ENCODE measurements at regions not wholly inside any gene's neighbourhood (a gene's known extent, or its start where the extent isn't known, plus 50 kb on each side); places are given as distances from the start of the nearest gene placed in this dataset.

- no peaks in the 10 kb centered on the region for H3K4me1 ChIP-seq (ENCODE audit: control insufficient read depth in 3 of 3, insufficient read depth in 3 of 3, low read length in 3 of 3)
- H3K4me3 ChIP-seq (ENCODE audit: low read length in 3 of 3) = no peak overlapping the region
- no peaks in the 10 kb centered on the region for H3K9me3 ChIP-seq (ENCODE audit: control insufficient read depth in 3 of 3, low read length in 3 of 3)
- no peak overlapping the region for H3K9ac ChIP-seq (ENCODE audit: low read depth in 1 of 3, low read length in 3 of 3)
- H3K36me3 ChIP-seq (ENCODE audit: control insufficient read depth in 3 of 3, insufficient read depth in 3 of 3, low read length in 3 of 3) = no peaks in the 10 kb centered on the region
- no peaks in the 10 kb centered on the region for H3K27me3 ChIP-seq (ENCODE audit: control insufficient read depth in 3 of 3, insufficient read depth in 3 of 3, low read length in 3 of 3)
- no peak overlapping the region for H3K27ac ChIP-seq (ENCODE audit: low read depth, low read length)
Observed at GRCh38 chr12:61301817-61302216, 958.4 kb upstream of the USP15 start.

- Histone ChIP-seq H3K9me3 (ENCODE audit: control insufficient read depth in 3 of 3, low read length in 3 of 3) (no peaks in the 10 kb centered on the region), H3K4me3 (ENCODE audit: low read length in 3 of 3) (no peak overlapping the region), H3K27ac (ENCODE audit: low read depth, low read length) (no peak overlapping the region), H3K36me3 (ENCODE audit: control insufficient read depth in 3 of 3, insufficient read depth in 3 of 3, low read length in 3 of 3) (no peaks in the 10 kb centered on the region), H3K4me1 (ENCODE audit: control insufficient read depth in 3 of 3, insufficient read depth in 3 of 3, low read length in 3 of 3) (no peaks in the 10 kb centered on the region), H3K27me3 (ENCODE audit: control insufficient read depth in 3 of 3, insufficient read depth in 3 of 3, low read length in 3 of 3) (no peaks in the 10 kb centered on the region), H3K9ac (ENCODE audit: low read depth in 1 of 3, low read length in 3 of 3) (no peak overlapping the region)
Observed at GRCh38 chr12:61302282-61302681, 957.9 kb upstream of the USP15 start.

GRCh38 chr12:61308220-61308619, 952.0 kb upstream of the USP15 start:
- H3K27ac ChIP-seq (ENCODE audit: low read depth, low read length) = no peak overlapping the region
- no peaks in the 10 kb centered on the region for H3K27me3 ChIP-seq (ENCODE audit: control insufficient read depth in 3 of 3, insufficient read depth in 3 of 3, low read length in 3 of 3)
- H3K9me3 ChIP-seq (ENCODE audit: control insufficient read depth in 3 of 3, low read length in 3 of 3) = no peaks in the 10 kb centered on the region
- no peak overlapping the region for H3K9ac ChIP-seq (ENCODE audit: low read depth in 1 of 3, low read length in 3 of 3)
- no peaks in the 10 kb centered on the region for H3K36me3 ChIP-seq (ENCODE audit: control insufficient read depth in 3 of 3, insufficient read depth in 3 of 3, low read length in 3 of 3)
- no peak overlapping the region for H3K4me3 ChIP-seq (ENCODE audit: low read length in 3 of 3)
- H3K4me1 ChIP-seq (ENCODE audit: control insufficient read depth in 3 of 3, insufficient read depth in 3 of 3, low read length in 3 of 3) = no peaks in the 10 kb centered on the region

- Histone ChIP-seq H3K27ac (ENCODE audit: low read depth, low read length) (no peak overlapping the region), H3K9ac (ENCODE audit: low read depth in 1 of 3, low read length in 3 of 3) (no peak overlapping the region), H3K4me3 (ENCODE audit: low read length in 3 of 3) (no peak overlapping the region), H3K36me3 (ENCODE audit: control insufficient read depth in 3 of 3, insufficient read depth in 3 of 3, low read length in 3 of 3) (no peaks in the 10 kb centered on the region), H3K9me3 (ENCODE audit: control insufficient read depth in 3 of 3, low read length in 3 of 3) (no peaks in the 10 kb centered on the region), H3K4me1 (ENCODE audit: control insufficient read depth in 3 of 3, insufficient read depth in 3 of 3, low read length in 3 of 3) (no peaks in the 10 kb centered on the region), H3K27me3 (ENCODE audit: control insufficient read depth in 3 of 3, insufficient read depth in 3 of 3, low read length in 3 of 3) (no peaks in the 10 kb centered on the region)
Observed at GRCh38 chr12:61311413-61311812, 948.8 kb upstream of the USP15 start.

DNA sequence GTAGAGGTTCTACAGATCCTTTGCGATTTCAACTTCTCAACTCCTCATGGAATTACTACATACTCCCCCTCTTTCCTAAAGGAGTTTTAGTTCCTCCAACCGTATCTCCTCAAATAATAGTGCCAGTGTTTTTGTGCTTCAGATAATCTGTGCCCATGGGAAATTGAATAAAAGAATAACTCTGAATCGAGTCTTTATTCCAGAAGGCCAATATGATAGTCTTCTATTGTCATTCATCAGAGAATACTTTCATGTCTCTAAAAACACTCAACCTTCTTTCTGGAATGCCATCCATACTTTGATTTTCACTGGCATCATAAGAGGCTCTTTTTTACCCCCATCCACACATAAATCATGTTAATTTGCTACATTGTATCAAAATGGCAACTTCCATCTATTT, 911.3 kb upstream of the USP15 start:
- Histone ChIP-seq H3K9ac (ENCODE audit: low read depth in 1 of 3, low read length in 3 of 3) (no peak overlapping the region), H3K4me1 (ENCODE audit: control insufficient read depth in 3 of 3, insufficient read depth in 3 of 3, low read length in 3 of 3) (no peaks in the 10 kb centered on the region), H3K27ac (ENCODE audit: low read depth, low read length) (no peak overlapping the region), H3K36me3 (ENCODE audit: control insufficient read depth in 3 of 3, insufficient read depth in 3 of 3, low read length in 3 of 3) (no peaks in the 10 kb centered on the region), H3K27me3 (ENCODE audit: control insufficient read depth in 3 of 3, insufficient read depth in 3 of 3, low read length in 3 of 3) (no peaks in the 10 kb centered on the region), H3K4me3 (ENCODE audit: low read length in 3 of 3) (no peak overlapping the region), H3K9me3 (ENCODE audit: control insufficient read depth in 3 of 3, low read length in 3 of 3) (no peaks in the 10 kb centered on the region)

DNA sequence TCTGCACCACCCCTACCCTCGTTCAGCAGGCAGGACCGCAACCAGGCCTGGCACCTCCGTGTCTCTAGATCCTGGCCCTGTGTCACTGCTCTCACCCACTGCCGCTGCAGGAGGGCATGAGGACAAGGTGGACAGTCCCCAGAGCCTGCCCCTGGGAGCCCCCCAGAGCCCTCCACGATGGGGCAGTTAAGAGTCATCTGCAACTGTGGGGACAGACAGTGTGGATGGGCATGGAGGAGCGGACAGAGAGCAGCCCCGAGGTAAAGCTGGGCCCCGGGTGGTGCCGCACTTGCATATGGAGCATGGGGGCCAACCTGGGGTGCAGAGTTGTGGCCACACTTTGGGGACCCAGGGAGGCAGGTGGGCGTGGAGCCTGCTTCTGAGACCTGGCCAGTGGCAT, 905.1 kb upstream of the USP15 start:
- H3K4me1 ChIP-seq (ENCODE audit: control insufficient read depth in 3 of 3, insufficient read depth in 3 of 3, low read length in 3 of 3) = no peaks in the 10 kb centered on the region
- no peaks in the 10 kb centered on the region for H3K36me3 ChIP-seq (ENCODE audit: control insufficient read depth in 3 of 3, insufficient read depth in 3 of 3, low read length in 3 of 3)
- H3K9me3 ChIP-seq (ENCODE audit: control insufficient read depth in 3 of 3, low read length in 3 of 3) = no peaks in the 10 kb centered on the region
- H3K9ac ChIP-seq (ENCODE audit: low read depth in 1 of 3, low read length in 3 of 3) = no peak overlapping the region
- no peak overlapping the region for H3K27ac ChIP-seq (ENCODE audit: low read depth, low read length)
- H3K27me3 ChIP-seq (ENCODE audit: control insufficient read depth in 3 of 3, insufficient read depth in 3 of 3, low read length in 3 of 3) = no peaks in the 10 kb centered on the region
- H3K4me3 ChIP-seq (ENCODE audit: low read length in 3 of 3) = no peak overlapping the region

- Histone ChIP-seq H3K9me3 (ENCODE audit: control insufficient read depth in 3 of 3, low read length in 3 of 3) (no peaks in the 10 kb centered on the region), H3K36me3 (ENCODE audit: control insufficient read depth in 3 of 3, insufficient read depth in 3 of 3, low read length in 3 of 3) (no peaks in the 10 kb centered on the region), H3K4me1 (ENCODE audit: control insufficient read depth in 3 of 3, insufficient read depth in 3 of 3, low read length in 3 of 3) (no peaks in the 10 kb centered on the region), H3K9ac (ENCODE audit: low read depth in 1 of 3, low read length in 3 of 3) (no peak overlapping the region), H3K27ac (ENCODE audit: low read depth, low read length) (no peak overlapping the region), H3K27me3 (ENCODE audit: control insufficient read depth in 3 of 3, insufficient read depth in 3 of 3, low read length in 3 of 3) (no peaks in the 10 kb centered on the region), H3K4me3 (ENCODE audit: low read length in 3 of 3) (no peak overlapping the region)
Observed at GRCh38 chr12:61356485-61356884, 903.7 kb upstream of the USP15 start.

DNA sequence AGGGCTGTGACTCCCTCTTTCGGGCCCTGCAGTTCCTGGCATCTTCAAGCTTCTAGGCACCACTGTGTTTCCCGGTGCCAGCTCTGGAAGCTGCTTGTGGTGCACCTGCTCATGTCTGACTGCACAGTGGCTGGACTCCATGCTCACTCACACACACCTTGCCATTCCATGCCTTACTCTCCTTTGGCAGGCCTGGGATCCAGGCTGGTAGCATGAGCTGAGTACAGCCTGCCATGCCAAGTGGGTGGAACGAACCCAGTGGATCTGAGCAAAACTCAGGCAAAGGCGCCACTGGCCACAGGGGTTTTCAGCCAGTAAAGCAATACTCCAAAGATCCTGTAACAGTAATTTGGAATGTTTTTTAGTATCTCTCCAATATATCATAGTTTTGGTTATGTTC, 902.7 kb upstream of the USP15 start:
- no peak overlapping the region for H3K27ac ChIP-seq (ENCODE audit: low read depth, low read length)
- no peaks in the 10 kb centered on the region for H3K9me3 ChIP-seq (ENCODE audit: control insufficient read depth in 3 of 3, low read length in 3 of 3)
- H3K4me1 ChIP-seq (ENCODE audit: control insufficient read depth in 3 of 3, insufficient read depth in 3 of 3, low read length in 3 of 3) = no peaks in the 10 kb centered on the region
- H3K27me3 ChIP-seq (ENCODE audit: control insufficient read depth in 3 of 3, insufficient read depth in 3 of 3, low read length in 3 of 3) = no peaks in the 10 kb centered on the region
- no peaks in the 10 kb centered on the region for H3K36me3 ChIP-seq (ENCODE audit: control insufficient read depth in 3 of 3, insufficient read depth in 3 of 3, low read length in 3 of 3)
- no peak overlapping the region for H3K4me3 ChIP-seq (ENCODE audit: low read length in 3 of 3)
- H3K9ac ChIP-seq (ENCODE audit: low read depth in 1 of 3, low read length in 3 of 3) = no peak overlapping the region

- Histone ChIP-seq H3K27ac (ENCODE audit: low read depth, low read length) (no peak overlapping the region), H3K36me3 (ENCODE audit: control insufficient read depth in 3 of 3, insufficient read depth in 3 of 3, low read length in 3 of 3) (no peaks in the 10 kb centered on the region), H3K9me3 (ENCODE audit: control insufficient read depth in 3 of 3, low read length in 3 of 3) (no peaks in the 10 kb centered on the region), H3K27me3 (ENCODE audit: control insufficient read depth in 3 of 3, insufficient read depth in 3 of 3, low read length in 3 of 3) (no peaks in the 10 kb centered on the region), H3K4me3 (ENCODE audit: low read length in 3 of 3) (no peak overlapping the region), H3K4me1 (ENCODE audit: control insufficient read depth in 3 of 3, insufficient read depth in 3 of 3, low read length in 3 of 3) (no peaks in the 10 kb centered on the region), H3K9ac (ENCODE audit: low read depth in 1 of 3, low read length in 3 of 3) (no peak overlapping the region)
Observed at GRCh38 chr12:61362037-61362436, 898.2 kb upstream of the USP15 start.

DNA sequence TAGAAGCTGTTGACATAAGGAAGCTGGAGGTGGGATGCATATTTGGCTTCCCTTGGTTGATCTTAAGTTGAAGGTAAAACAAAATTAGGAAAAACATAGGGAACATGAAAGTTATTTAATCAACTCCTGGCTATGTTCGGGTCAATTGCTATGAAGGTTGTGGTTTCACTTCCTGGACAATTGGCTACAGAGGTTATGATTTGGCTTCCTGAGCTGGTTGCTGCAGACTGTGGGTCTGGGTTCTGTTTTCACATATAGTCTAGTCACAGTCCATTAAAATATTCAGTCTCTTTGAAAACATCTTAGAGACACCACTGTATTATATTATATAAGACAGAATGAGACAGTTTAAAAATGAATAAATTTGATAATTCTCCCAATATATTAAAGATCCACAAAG, 895.2 kb upstream of the USP15 start:
- no peaks in the 10 kb centered on the region for H3K27me3 ChIP-seq (ENCODE audit: control insufficient read depth in 3 of 3, insufficient read depth in 3 of 3, low read length in 3 of 3)

GRCh38 chr12:61367281-61367785, 892.9 kb upstream of the USP15 start:
- H3K36me3 ChIP-seq (ENCODE audit: control insufficient read depth in 3 of 3, insufficient read depth in 3 of 3, low read length in 3 of 3) = no peaks in the 10 kb centered on the region
- H3K9me3 ChIP-seq (ENCODE audit: control insufficient read depth in 3 of 3, low read length in 3 of 3) = no peaks in the 10 kb centered on the region
- H3K27me3 ChIP-seq (ENCODE audit: control insufficient read depth in 3 of 3, insufficient read depth in 3 of 3, low read length in 3 of 3) = no peaks in the 10 kb centered on the region
- H3K9ac ChIP-seq (ENCODE audit: low read depth in 1 of 3, low read length in 3 of 3) = no peak overlapping the region
- H3K4me1 ChIP-seq (ENCODE audit: control insufficient read depth in 3 of 3, insufficient read depth in 3 of 3, low read length in 3 of 3) = no peaks in the 10 kb centered on the region
- H3K27ac ChIP-seq (ENCODE audit: low read depth, low read length) = no peak overlapping the region
- H3K4me3 ChIP-seq (ENCODE audit: low read length in 3 of 3) = no peak overlapping the region

More for the DNA sequence above, 895.2 kb upstream of the USP15 start:
- H3K36me3 ChIP-seq (ENCODE audit: control insufficient read depth in 3 of 3, insufficient read depth in 3 of 3, low read length in 3 of 3) = no peaks in the 10 kb centered on the region
- H3K27ac ChIP-seq (ENCODE audit: low read depth, low read length) = no peak overlapping the region
- no peak overlapping the region for H3K4me3 ChIP-seq (ENCODE audit: low read length in 3 of 3)
- no peaks in the 10 kb centered on the region for H3K4me1 ChIP-seq (ENCODE audit: control insufficient read depth in 3 of 3, insufficient read depth in 3 of 3, low read length in 3 of 3)
- no peak overlapping the region for H3K9ac ChIP-seq (ENCODE audit: low read depth in 1 of 3, low read length in 3 of 3)
- H3K9me3 ChIP-seq (ENCODE audit: control insufficient read depth in 3 of 3, low read length in 3 of 3) = no peaks in the 10 kb centered on the region

Measured in skeletal muscle tissue (tissue), 3 donors.